Endothelial cell (in vitro differentiated cells): ENCODE measurements at regions not wholly inside any gene's neighbourhood (a gene's known extent, or its start where the extent isn't known, plus 50 kb on each side); places are given as distances from the start of the nearest gene placed in this dataset.

Source experiments
- DNase-seq: peaks from one replicate; pipeline ENCODE4 v3.0.0; 2021; ENCODE audit warnings: low spot score
- H3K27ac Mint-ChIP-seq: one replicate; pipeline ENCODE4 v1.8.0; 2021; ENCODE audit warnings: mixed read lengths, inconsistent platforms; ENCODE audit not compliant: unreplicated experiment
- H3K27me3 Mint-ChIP-seq: one replicate; pipeline ENCODE4 v1.8.0; 2021; ENCODE audit warnings: mild to moderate bottlenecking, moderate library complexity, mixed read lengths, inconsistent platforms; ENCODE audit not compliant: unreplicated experiment
- H3K36me3 Mint-ChIP-seq: one replicate; pipeline ENCODE4 v1.8.0; 2021; ENCODE audit warnings: mild to moderate bottlenecking, low read depth, mixed read lengths, inconsistent platforms; ENCODE audit not compliant: unreplicated experiment
- H3K4me1 Mint-ChIP-seq: one replicate; pipeline ENCODE4 v1.8.0; 2021; ENCODE audit warnings: mild to moderate bottlenecking, mixed read lengths, inconsistent platforms; ENCODE audit not compliant: unreplicated experiment
- H3K4me3 Mint-ChIP-seq: one replicate; pipeline ENCODE4 v1.8.0; 2021; ENCODE audit warnings: mild to moderate bottlenecking, mixed read lengths, inconsistent platforms; ENCODE audit not compliant: unreplicated experiment
- H3K9me3 Mint-ChIP-seq: one replicate; pipeline ENCODE4 v1.8.0; 2021; ENCODE audit warnings: mixed read lengths, inconsistent platforms; ENCODE audit not compliant: unreplicated experiment
- CTCF ChIP-seq: fragments of 200-600 bp; sonication (generic); IDR thresholded peaks from one replicate; pipeline ENCODE4 v1.5.0; 2021; ENCODE audit warnings: antibody characterized with exemption; ENCODE audit not compliant: unreplicated experiment

DNA sequence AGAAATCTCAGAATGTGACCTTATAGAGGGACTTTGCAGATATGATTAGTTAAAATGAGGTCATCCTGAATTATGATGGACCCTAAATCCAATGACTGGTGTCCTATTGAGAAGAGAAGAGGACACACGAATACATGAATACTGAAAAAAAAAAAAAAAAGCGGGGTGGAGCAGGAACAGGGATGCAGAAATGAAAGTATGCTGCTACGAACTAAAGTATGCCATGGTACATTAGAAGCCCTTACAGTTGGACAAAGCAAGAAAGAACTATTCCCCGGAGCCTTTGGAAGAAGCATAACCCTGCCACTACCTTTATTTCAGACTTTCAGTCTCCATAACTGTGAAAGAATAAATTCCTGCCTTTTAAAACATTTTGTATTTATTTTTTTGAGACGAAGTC, 557.9 kb upstream of the NCAM2 start:
- DNase-seq, result no peak
- TF ChIP-seq CTCF, result no peak
- peaks cover 3% of the 10 kb centered on the region for H3K27me3 Mint-ChIP-seq
- no peak overlapping the region for H3K4me3 Mint-ChIP-seq
- no peak overlapping the region for H3K27ac Mint-ChIP-seq
- H3K4me1 Mint-ChIP-seq, result no peaks in the 10 kb centered on the region
- no peaks in the 10 kb centered on the region for H3K9me3 Mint-ChIP-seq
- no peaks in the 10 kb centered on the region for H3K36me3 Mint-ChIP-seq

GRCh38 chr21:20443558-20444155, 554.6 kb upstream of the NCAM2 start:
- Mint-ChIP-seq H3K4me3 (no peak overlapping the region), H3K9me3 (no peaks in the 10 kb centered on the region), H3K27ac (no peak overlapping the region), H3K36me3 (no peaks in the 10 kb centered on the region), H3K27me3 (peaks cover 3% of the 10 kb centered on the region), H3K4me1 (no peaks in the 10 kb centered on the region)
- DNase-seq, result no peak
- peak; percentile 92 for TF ChIP-seq CTCF

GRCh38 chr21:20445971-20446370, 552.2 kb upstream of the NCAM2 start:
- no peak overlapping the region for H3K27ac Mint-ChIP-seq
- TF ChIP-seq CTCF, result no peak
- no peaks in the 10 kb centered on the region for H3K4me1 Mint-ChIP-seq
- no peak for DNase-seq
- H3K9me3 Mint-ChIP-seq, result no peaks in the 10 kb centered on the region
- no peaks in the 10 kb centered on the region for H3K36me3 Mint-ChIP-seq
- H3K4me3 Mint-ChIP-seq, result no peak overlapping the region
- H3K27me3 Mint-ChIP-seq, result peaks cover 3% of the 10 kb centered on the region

DNA sequence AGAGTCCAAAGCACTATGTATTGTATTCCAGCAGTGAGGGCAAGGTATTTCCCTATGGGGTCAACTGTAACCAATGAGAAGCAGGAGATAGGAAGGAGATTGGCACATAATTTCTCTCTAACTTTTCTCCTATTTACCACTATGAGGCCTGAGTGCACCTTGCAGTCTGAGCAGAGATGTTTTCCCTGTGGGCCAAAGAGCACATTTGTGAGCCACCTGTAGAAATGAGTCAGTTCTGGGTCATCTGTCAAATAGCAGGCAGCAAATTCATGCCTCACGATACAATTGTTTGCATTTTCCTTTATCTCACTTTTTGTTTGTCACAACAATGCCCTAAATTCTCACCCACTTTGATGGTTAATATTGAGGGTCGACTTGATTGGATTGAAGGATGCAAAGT, 547.2 kb upstream of the NCAM2 start:
- no peaks in the 10 kb centered on the region for H3K9me3 Mint-ChIP-seq
- no peaks in the 10 kb centered on the region for H3K27me3 Mint-ChIP-seq
- no peaks in the 10 kb centered on the region for H3K4me1 Mint-ChIP-seq
- no peak overlapping the region for H3K27ac Mint-ChIP-seq
- H3K4me3 Mint-ChIP-seq, result no peak overlapping the region
- H3K36me3 Mint-ChIP-seq, result no peaks in the 10 kb centered on the region
- no peak for DNase-seq
- TF ChIP-seq CTCF, result no peak

DNA sequence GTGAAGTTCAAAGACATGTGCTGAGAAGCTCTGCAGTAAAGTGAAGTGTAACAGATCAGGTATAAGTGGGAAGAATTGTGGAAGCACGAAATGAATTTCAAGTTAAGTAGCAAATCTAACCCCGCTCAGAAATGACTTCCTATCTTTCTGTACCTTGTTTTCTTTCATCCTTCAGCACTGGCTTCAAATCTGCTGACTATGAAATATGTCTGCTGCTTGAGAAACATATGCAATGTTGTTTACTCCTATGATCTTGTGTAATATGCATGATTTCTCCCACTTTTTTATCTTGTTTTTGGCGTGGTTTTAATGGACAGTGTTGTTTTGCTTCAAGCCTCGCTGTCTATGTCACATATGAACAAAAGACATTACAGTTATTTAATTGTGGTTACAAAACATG, 545.3 kb upstream of the NCAM2 start:
- Mint-ChIP-seq H3K27ac (no peak overlapping the region), H3K4me3 (no peak overlapping the region), H3K4me1 (no peaks in the 10 kb centered on the region), H3K9me3 (no peaks in the 10 kb centered on the region), H3K27me3 (no peaks in the 10 kb centered on the region), H3K36me3 (no peaks in the 10 kb centered on the region)
- TF ChIP-seq CTCF, result no peak
- no peak for DNase-seq
